Trophoblast cell (in vitro differentiated cells and primary cell): ENCODE measurements at regions not wholly inside any gene's neighbourhood (a gene's known extent, or its start where the extent isn't known, plus 50 kb on each side); places are given as distances from the start of the nearest gene placed in this dataset.
"Not testable (repeated sequence)": the region's sequence is repeated elsewhere in the genome, so short reads cannot be mapped to it uniquely, and the experiment has no call there.

Experiments used
- DNase-seq, 2 donors: peaks; one replicate each; pipeline ENCODE4 v3.0.0-alpha.2; 2016
- H2AFZ ChIP-seq: 2 replicates; pipeline ENCODE4 v1.6.1; 2013; ENCODE audit warnings: low read length, moderate library complexity, mild to moderate bottlenecking; ENCODE audit not compliant: insufficient read depth, poor library complexity
- H2AK5ac ChIP-seq: 2 replicates; pipeline ENCODE4 v1.6.1; 2013; ENCODE audit warnings: mild to moderate bottlenecking, low read length
- H2BK120ac ChIP-seq: 2 replicates; pipeline ENCODE4 v1.6.1; 2013; ENCODE audit warnings: low read length, mild to moderate bottlenecking, moderate library complexity; ENCODE audit not compliant: insufficient read depth, poor library complexity
- H2BK12ac ChIP-seq: 2 replicates; pipeline ENCODE4 v1.6.1; 2013; ENCODE audit warnings: mild to moderate bottlenecking, low read length, moderate library complexity
- H2BK5ac ChIP-seq: 2 replicates; pipeline ENCODE4 v1.6.1; 2013; ENCODE audit warnings: low read length, low read depth, moderate library complexity, mild to moderate bottlenecking; ENCODE audit not compliant: poor library complexity
- H3K14ac ChIP-seq: 2 replicates; pipeline ENCODE4 v1.6.1; 2013; ENCODE audit warnings: mild to moderate bottlenecking, low read length
- H3K18ac ChIP-seq: 2 replicates; pipeline ENCODE4 v1.6.1; 2013; ENCODE audit warnings: mild to moderate bottlenecking, low read length
- H3K23ac ChIP-seq: 2 replicates; pipeline ENCODE4 v1.6.1; 2013; ENCODE audit warnings: low read length
- H3K27ac ChIP-seq: 2 replicates; pipeline ENCODE4 v1.5.1; 2013; ENCODE audit warnings: low read depth, mild to moderate bottlenecking, inconsistent platforms, low read length, moderate library complexity
- H3K27me3 ChIP-seq: 2 replicates; pipeline ENCODE4 v1.6.1; 2013; ENCODE audit warnings: inconsistent platforms, mild to moderate bottlenecking, low read length, moderate library complexity; ENCODE audit not compliant: insufficient read depth
- H3K36me3 ChIP-seq, 2 experiments: 1 replicate in 1 of 2; 2 replicates in 1 of 2; pipeline ENCODE4 v1.6.1; 2013; ENCODE audit warnings: low read length in 2 of 2, mild to moderate bottlenecking in 2 of 2, moderate library complexity in 1 of 2; ENCODE audit not compliant: insufficient read depth in 2 of 2, control insufficient read depth in 1 of 2
- H3K4ac ChIP-seq: 2 replicates; pipeline ENCODE4 v1.6.1; 2013; ENCODE audit warnings: low read depth, mild to moderate bottlenecking, low read length, moderate library complexity
- H3K4me1 ChIP-seq, 2 experiments: 1 replicate in 1 of 2; 2 replicates in 1 of 2; pipeline ENCODE4 v1.6.1; 2013; ENCODE audit warnings: low read length in 2 of 2, mild to moderate bottlenecking in 2 of 2, moderate library complexity in 1 of 2; ENCODE audit not compliant: insufficient read depth in 2 of 2, control insufficient read depth in 1 of 2
- H3K4me2 ChIP-seq: 2 replicates; pipeline ENCODE4 v1.6.1; 2013; ENCODE audit warnings: inconsistent platforms, mild to moderate bottlenecking, low read length, moderate library complexity
- H3K4me3 ChIP-seq: 2 replicates; pipeline ENCODE4 v1.5.1; 2013; ENCODE audit warnings: mild to moderate bottlenecking, low read depth, low read length, inconsistent platforms
- H3K79me1 ChIP-seq: one replicate; pipeline ENCODE4 v1.6.1; 2013; ENCODE audit warnings: low read length
- H3K79me2 ChIP-seq: 2 replicates; pipeline ENCODE4 v1.6.1; 2013; ENCODE audit warnings: low read length, mild to moderate bottlenecking; ENCODE audit not compliant: control insufficient read depth, insufficient read depth, poor library complexity
- H3K9ac ChIP-seq: 2 replicates; pipeline ENCODE4 v1.6.1; 2013; ENCODE audit warnings: mild to moderate bottlenecking, low read length
- H3K9me3 ChIP-seq: 2 replicates; pipeline ENCODE4 v1.6.1; 2013; ENCODE audit warnings: low read depth, mild to moderate bottlenecking, control low read depth, inconsistent platforms, low read length; ENCODE audit not compliant: insufficient read depth
- H4K12ac ChIP-seq: 2 replicates; pipeline ENCODE4 v1.6.1; 2013; ENCODE audit warnings: low read depth, mild to moderate bottlenecking, low read length, moderate library complexity
- H4K8ac ChIP-seq: 2 replicates; pipeline ENCODE4 v1.6.1; 2013; ENCODE audit warnings: low read depth, mild to moderate bottlenecking, low read length, moderate library complexity
- H4K91ac ChIP-seq: one replicate; pipeline ENCODE4 v1.6.1; 2013; ENCODE audit warnings: low read depth, mild to moderate bottlenecking, low read length, moderate library complexity
- WGBS: extraction: QIAGEN DNeasy Blood & Tissue Kit; methylation state at CpG from one replicate; pipeline ENCODE4 v1.1.7; 2013; ENCODE audit warnings: missing lambda C conversion rate; ENCODE audit not compliant: insufficient read length, insufficient coverage; ENCODE audit errors: extremely low coverage; 5-methylcytosine and 5-hydroxymethylcytosine counted together

DNA sequence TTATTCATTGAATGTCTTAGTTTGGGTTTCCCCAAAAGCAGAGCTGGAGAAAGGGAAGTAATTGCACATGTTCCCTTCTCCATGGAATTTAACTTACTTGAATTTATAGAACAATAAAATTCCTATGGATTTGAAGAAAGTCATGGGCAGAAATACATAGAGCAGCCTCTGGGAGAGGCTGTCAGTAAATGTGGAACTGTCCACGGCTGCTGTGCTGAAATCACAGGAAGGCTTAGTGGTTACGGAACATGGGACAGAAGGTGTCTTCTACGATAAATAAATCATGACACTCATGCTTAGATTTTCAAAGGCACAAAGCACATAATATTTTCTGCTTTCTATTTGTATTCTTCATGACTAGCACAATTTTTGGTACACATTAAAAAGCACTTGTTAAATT, 440.6 kb upstream of the IZUMO3 start:
- Histone ChIP-seq H2AFZ (no peak overlapping the region), H3K14ac (no peak overlapping the region), H4K8ac (no peak overlapping the region)

GRCh38 chr9:24970780-24971179, 425.1 kb upstream of the IZUMO3 start:
- H3K79me1 ChIP-seq, H3K36me3 ChIP-seq, H3K27ac ChIP-seq, H4K91ac ChIP-seq, H4K8ac ChIP-seq, H3K14ac ChIP-seq, H3K18ac ChIP-seq, H2BK120ac ChIP-seq, DNase-seq, H3K4me2 ChIP-seq, H3K9me3 ChIP-seq, H3K4me1 ChIP-seq, H2BK5ac ChIP-seq, H2AK5ac ChIP-seq, H4K12ac ChIP-seq, H3K4ac ChIP-seq, H3K79me2 ChIP-seq, H2BK12ac ChIP-seq, H3K23ac ChIP-seq, H3K4me3 ChIP-seq, H3K27me3 ChIP-seq, H3K9ac ChIP-seq, H2AFZ ChIP-seq: not testable (repeated sequence)
- WGBS, result no CpG with 5 or more reads among the region's 8 CpGs

More for the DNA sequence above, 440.6 kb upstream of the IZUMO3 start:
- H3K27me3 ChIP-seq, result no peaks in the 10 kb centered on the region
- no peak for DNase-seq
- no peak overlapping the region for H3K4me3 ChIP-seq
- H3K23ac ChIP-seq, result no peak overlapping the region
- H2AK5ac ChIP-seq, result no peak overlapping the region
- no peaks in the 10 kb centered on the region for H3K79me1 ChIP-seq
- H3K4me2 ChIP-seq, result no peak overlapping the region
- no peak overlapping the region for H3K27ac ChIP-seq
- no peak overlapping the region for H4K12ac ChIP-seq
- WGBS, result no CpG with 5 or more reads among the region's 3 CpGs
- H2BK120ac ChIP-seq, result no peak overlapping the region
- no peaks in the 10 kb centered on the region for H3K36me3 ChIP-seq
- H3K79me2 ChIP-seq, result no peaks in the 10 kb centered on the region
- H2BK5ac ChIP-seq, result no peak overlapping the region
- H3K9me3 ChIP-seq, result no peaks in the 10 kb centered on the region
- H3K9ac ChIP-seq, result no peak overlapping the region
- H3K4me1 ChIP-seq, result no peaks in the 10 kb centered on the region
- H2BK12ac ChIP-seq, result no peak overlapping the region
- no peak overlapping the region for H3K18ac ChIP-seq
- no peak overlapping the region for H4K91ac ChIP-seq
- no peak overlapping the region for H3K4ac ChIP-seq

DNA sequence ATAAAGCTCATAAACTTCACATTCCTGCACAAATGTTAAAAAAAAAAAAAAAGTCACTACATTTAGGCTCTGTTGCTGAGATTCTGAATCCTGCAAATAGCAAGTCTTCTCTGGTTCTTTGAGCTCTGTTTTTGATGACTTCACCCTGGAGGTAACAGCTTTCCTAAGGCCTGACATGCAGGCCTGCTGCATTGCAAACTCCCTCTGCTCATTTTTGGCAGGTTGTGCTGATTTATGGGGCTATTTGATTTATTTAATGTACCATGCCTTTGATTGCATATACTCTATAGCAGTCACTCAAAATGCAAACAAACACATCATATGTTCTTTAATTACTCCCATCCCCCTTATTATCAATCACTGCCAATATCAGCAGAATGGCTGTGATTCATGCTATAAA, 416.1 kb upstream of the IZUMO3 start:
- no peak overlapping the region for H3K4me3 ChIP-seq
- no peaks in the 10 kb centered on the region for H3K27me3 ChIP-seq
- no peak overlapping the region for H2BK12ac ChIP-seq
- H3K79me1 ChIP-seq, result no peaks in the 10 kb centered on the region
- H3K14ac ChIP-seq, result no peak overlapping the region
- no peak overlapping the region for H2AK5ac ChIP-seq
- no peak overlapping the region for H2AFZ ChIP-seq
- no peak overlapping the region for H3K23ac ChIP-seq
- H4K8ac ChIP-seq, result no peak overlapping the region
- no peaks in the 10 kb centered on the region for H3K79me2 ChIP-seq
- no peaks in the 10 kb centered on the region for H3K36me3 ChIP-seq
- H2BK5ac ChIP-seq, result no peak overlapping the region
- H3K9me3 ChIP-seq, result no peaks in the 10 kb centered on the region
- H2BK120ac ChIP-seq, result no peak overlapping the region
- H3K9ac ChIP-seq, result no peak overlapping the region
- no peak overlapping the region for H4K91ac ChIP-seq
- H3K4ac ChIP-seq, result no peak overlapping the region
- H3K27ac ChIP-seq, result no peak overlapping the region
- no peak overlapping the region for H3K4me2 ChIP-seq
- no peaks in the 10 kb centered on the region for H3K4me1 ChIP-seq
- no peak overlapping the region for H4K12ac ChIP-seq
- no peak for DNase-seq
- H3K18ac ChIP-seq, result no peak overlapping the region

DNA sequence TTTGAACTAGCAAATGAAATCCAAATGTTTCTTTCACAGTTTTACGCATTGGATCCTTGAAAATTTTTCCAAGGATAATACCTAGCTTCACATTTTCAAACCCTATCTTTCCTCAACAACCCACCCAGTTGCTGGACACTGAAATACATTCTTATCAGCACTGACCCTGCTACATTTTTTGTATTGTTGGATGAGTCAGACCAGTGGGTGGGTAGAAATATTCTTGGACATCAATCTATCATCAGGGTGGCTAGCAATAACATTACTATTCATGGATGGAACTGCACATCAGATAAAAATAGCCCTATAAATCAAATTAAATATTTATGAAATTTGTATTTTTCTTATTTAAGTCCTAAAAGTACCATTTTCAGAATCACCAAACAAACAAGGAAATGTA, 407.4 kb upstream of the IZUMO3 start:
- no peak overlapping the region for H4K12ac ChIP-seq
- no peak overlapping the region for H3K4me3 ChIP-seq
- H2BK5ac ChIP-seq, result no peak overlapping the region
- H2AK5ac ChIP-seq, result no peak overlapping the region
- H4K8ac ChIP-seq, result no peak overlapping the region
- H3K27ac ChIP-seq, result no peak overlapping the region
- peak in 1 of 2 donors; percentile 10 for DNase-seq
- no peak overlapping the region for H2BK120ac ChIP-seq
- no peaks in the 10 kb centered on the region for H3K27me3 ChIP-seq
- H3K36me3 ChIP-seq, result no peaks in the 10 kb centered on the region
- no peak overlapping the region for H3K9ac ChIP-seq
- no peaks in the 10 kb centered on the region for H3K79me1 ChIP-seq
- H3K4me1 ChIP-seq, result no peaks in the 10 kb centered on the region
- H2AFZ ChIP-seq, result no peak overlapping the region
- no peak overlapping the region for H3K18ac ChIP-seq
- H3K14ac ChIP-seq, result no peak overlapping the region
- H4K91ac ChIP-seq, result no peak overlapping the region
- no peaks in the 10 kb centered on the region for H3K9me3 ChIP-seq
- WGBS, result no CpG with 5 or more reads among the region's 1 CpG
- H2BK12ac ChIP-seq, result no peak overlapping the region
- H3K23ac ChIP-seq, result no peak overlapping the region
- no peaks in the 10 kb centered on the region for H3K79me2 ChIP-seq
- no peak overlapping the region for H3K4ac ChIP-seq
- H3K4me2 ChIP-seq, result no peak overlapping the region
